ENCODE measurements at regions not wholly inside any gene's neighbourhood (a gene's known extent, or its start where the extent isn't known, plus 50 kb on each side); places are given as distances from the start of the nearest gene placed in this dataset.
"Not testable (repeated sequence)": the region's sequence is repeated elsewhere in the genome, so short reads cannot be mapped to it uniquely, and the experiment has no call there.

- not testable (repeated sequence) for DNase-seq
Observed at GRCh38 chr3:95587641-95588040, 1226.8 kb upstream of the EPHA6 start.

GRCh38 chr3:95588473-95588872, 1225.9 kb upstream of the EPHA6 start:
- no peak for DNase-seq

DNA sequence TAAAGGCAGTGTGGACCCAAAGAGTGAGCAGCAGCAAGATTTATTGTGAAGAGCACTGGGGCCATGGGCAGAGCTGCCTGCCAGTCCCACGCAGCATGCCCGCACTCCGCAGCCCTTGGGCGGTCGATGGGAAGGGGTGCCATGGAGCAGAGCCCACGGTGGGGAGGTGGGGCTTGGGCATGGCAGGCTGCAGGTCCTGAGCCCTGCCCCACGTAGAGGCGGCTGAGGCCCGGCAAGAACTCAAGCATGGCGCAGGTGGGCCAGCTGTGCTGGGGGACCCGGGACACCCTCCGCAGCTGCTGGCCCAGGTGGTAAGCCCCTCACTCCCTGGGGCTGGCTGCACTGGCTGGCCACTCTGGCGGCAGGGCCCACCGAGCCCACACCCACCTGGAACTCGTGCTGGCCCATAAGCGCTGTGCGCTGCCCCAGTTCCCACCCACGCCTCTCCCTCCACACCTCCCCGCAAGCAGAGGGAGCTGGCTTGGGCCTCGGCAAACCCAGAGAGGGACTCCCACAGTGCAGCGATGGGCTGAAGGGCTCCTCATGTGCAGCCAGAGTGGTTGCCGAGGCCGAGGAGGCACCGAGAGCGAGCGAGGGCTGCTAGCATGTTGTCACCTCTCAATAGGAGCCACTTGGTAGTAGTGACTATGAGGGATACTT, 1218.8 kb upstream of the EPHA6 start:
- DNase-seq, result no peak

DNA sequence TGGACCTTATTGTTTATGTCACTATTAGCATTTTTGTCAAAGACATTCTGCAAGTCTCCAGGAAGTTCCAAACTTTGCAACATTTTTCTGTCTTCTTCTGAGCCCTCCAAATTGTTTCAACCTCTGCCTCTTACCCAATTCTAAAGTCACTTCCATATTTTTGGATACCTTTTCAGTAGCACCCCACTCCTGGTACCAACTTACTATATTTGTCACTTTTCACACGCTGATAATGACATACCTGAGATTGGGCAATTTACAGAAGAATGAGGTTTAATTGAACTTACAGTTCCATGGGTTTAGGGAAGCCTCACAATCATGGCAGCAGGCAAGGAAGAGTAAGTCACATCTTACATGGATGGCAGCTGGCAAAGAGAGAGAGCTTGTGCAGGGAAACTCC, 1206.5 kb upstream of the EPHA6 start:
- no peak for DNase-seq

- no peak for DNase-seq
Observed at GRCh38 chr3:95609411-95609810, 1205.0 kb upstream of the EPHA6 start.

DNA sequence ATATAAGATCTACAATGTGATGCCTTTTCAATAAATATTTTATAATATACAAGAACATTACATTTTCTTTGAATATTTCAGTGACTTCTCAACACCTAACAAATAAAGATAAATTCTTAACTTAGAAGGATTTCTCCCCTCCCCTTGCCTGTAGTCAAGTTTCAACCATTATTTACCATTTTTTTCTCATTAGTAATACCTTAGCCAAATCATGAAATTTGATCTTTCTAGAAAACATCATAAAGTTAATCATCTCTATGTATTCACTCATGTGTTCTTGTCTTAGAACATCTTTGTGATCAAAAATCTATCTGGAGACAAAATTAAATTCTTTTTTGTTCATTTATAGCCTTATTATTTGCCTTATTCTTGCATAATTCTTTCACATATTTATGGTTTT, 1201.8 kb upstream of the EPHA6 start:
- no peak for DNase-seq

GRCh38 chr3:95613993-95614392, 1200.4 kb upstream of the EPHA6 start:
- no peak for DNase-seq

DNA sequence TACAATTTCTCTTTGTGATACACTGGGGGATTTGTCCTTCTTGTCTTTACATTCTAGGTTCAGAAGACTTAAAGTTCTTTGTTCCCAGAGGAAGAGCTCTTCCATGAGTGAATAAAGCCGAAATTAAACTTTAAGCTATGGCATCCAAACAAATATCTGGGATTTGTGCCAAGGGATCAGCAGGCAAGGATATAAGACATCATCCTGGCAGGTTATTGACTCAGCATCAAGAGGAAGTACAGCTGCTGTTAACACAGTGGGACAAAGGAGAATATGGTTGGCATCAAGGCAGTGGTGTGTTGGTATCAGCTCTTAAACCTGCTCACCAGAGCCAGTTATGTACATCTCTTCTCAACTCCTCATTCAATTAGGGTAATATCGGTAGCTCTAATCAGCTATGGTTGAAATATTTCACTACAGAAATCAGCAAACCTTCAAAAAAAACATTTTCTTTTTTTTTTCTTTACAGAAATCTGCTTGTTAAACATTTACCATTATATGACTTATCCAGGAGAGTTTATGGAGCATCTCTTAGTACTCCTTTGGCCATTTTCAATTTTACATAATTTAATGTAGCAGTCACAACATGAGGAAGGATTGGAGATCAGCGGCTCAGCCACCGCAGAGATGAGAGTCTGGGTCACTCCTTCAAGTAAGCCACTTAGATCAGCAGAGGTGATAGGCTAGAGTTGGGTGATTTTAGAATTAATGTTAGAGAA, 1198.6 kb upstream of the EPHA6 start:
- DNase-seq, result no peak

DNA sequence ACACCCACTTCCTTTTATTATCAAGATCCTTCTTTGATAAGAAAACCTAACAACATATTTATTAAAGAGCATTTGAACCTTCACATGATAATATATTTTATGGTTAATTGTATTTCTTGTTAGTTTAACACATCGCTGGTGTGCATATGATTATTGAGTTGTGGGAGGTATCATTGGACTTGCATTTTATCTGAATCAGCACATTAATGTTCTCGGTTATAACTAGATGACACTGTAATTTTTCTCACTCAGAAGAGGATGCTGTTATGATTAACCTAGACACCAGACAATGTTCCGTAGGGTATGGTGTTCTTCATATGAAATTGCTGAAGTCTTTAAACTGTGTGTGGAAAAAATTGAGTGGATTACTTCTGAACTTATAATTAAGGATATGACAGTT, 1188.3 kb upstream of the EPHA6 start:
- DNase-seq, result no peak

GRCh38 chr3:95627293-95627692, 1187.1 kb upstream of the EPHA6 start:
- DNase-seq, result no peak

DNA sequence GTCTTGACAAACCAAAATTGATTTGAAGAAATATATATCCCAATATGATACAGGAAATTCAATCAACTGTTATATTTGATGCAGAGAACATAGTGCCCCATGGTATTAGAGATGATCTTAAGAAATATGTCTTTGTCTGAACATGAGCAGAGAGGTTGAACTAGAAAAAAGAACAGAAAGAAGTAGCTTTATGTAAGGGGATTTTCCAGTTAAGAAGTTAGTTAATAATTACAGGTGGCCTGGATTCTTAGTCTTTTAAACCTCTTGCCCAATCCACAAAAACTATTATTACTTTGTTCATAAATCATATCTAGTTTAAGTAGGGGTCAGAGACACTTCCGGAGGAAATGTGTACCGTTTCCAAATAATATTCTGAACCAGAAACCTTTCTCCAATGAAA, 1186.7 kb upstream of the EPHA6 start:
- DNase-seq, result no peak

DNA sequence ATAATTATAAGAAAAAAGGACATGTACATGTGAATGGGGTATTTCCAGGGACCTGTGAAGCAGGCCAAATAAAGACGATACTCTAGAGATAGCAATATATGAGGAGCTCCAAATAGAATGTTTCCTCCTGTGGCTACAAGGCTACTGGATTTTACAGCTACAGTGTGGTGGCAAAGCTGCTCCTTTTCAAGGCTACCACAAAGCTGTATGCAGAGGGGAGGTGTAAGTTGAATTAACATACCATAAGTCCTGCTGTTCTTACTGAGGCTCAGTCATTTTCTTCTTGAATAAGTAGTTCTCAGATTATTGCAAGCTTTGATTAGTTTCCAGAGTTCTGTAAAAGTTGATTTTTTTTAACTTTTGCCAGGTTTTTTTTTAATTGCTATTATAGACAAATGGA, 1184.6 kb upstream of the EPHA6 start:
- DNase-seq, result no peak

DNA sequence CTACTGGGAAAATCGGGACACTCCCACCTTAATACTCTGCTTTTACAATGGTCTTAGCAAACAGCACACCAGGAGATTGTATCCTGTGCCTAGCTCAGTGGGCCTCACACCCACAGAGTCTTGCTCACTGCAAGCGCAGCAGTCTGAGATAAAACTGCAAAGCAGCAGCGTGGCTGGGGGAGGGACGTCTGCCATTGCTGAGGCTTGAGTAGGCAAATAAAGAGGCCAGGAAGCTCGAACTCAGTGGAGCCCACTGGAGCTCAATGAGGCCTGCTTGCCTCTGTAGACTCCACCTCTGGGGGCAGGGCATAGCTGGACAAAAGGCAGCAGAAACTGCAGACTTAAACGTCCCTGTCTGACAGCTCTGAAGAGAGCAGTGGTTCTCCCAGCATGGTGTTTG, 1169.1 kb upstream of the EPHA6 start:
- no peak for DNase-seq

DNA sequence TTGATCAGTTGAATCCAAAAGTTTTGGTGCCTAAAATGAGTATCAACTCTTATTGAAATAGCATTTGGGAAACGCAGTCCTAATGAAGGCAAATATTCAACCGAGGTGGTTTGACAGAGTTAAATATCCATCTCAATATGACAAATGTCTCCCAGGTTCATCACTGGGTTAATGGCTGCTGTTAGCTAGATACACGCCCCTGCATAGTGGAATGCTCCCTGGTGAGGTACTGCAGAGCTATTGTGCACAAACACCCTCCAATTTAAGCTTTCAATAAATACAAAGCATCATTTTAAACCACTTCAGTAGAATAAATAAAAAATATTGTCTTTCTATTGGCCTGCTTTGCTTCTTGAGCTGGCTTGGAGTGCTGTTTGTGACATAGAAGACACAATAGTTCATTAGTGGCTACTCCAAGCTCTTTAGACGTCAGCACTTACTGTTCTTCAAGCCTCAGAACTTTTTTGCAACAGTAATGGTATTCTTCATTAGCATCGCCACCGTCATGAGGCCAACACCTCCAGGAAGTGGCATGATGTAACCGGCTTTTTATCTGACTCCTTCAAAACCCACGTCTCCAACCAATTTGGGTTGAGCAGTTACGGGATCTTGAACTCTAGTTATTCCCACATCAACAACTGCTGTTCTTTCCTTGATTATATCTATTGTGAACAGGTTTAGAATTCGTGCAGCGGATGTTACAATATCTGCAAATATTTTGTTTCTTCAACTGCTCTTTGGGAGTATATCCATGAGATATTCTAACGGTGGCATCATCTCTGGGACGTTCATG, 1159.6 kb upstream of the EPHA6 start:
- no peak for DNase-seq

- DNase-seq, result no peak
Observed at GRCh38 chr3:95655363-95655986, 1158.9 kb upstream of the EPHA6 start.

- no peak for DNase-seq
Observed at GRCh38 chr3:95670765-95671164, 1143.6 kb upstream of the EPHA6 start.

DNA sequence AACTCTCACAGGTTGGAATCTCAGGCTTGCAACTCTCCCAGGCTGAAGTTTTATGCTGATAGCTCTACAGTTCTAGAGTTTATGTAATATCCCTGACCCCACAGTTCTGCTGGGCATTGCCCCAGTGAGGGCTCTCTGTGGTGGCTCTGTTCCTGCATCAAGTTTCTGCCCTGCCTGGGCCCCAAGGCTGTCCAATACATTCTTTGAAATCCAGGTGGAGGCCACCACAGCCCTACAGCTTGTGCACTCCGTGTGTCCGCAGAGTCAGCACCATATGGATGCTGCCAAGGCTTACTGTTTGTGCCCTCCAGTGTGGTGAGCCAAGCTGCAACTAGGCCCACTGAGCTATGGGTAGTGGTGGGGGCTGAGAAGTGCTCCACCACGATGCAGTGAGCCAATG, 1141.2 kb upstream of the EPHA6 start:
- no peak for DNase-seq

GRCh38 chr3:95705786-95706418, 1108.5 kb upstream of the EPHA6 start:
- DNase-seq, result no peak

DNA sequence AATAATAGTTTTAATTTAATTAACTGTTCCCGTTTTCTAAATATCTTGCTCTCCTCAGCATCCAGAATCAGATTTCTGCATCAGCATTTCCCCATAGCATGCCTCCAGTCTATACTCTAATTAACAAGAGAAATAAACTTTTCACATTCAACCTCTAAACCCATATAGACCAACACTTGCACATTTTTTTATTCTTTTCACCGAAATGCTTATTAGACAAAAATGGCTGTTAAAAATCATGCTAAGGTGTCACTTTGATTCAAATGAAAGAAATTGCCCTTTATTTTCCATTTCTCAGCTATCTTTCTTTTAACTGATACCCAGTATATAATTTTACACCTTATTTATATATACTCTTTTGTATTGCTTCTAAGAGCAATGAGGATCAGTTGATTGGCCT, 1107.1 kb upstream of the EPHA6 start:
- no peak for DNase-seq

DNA sequence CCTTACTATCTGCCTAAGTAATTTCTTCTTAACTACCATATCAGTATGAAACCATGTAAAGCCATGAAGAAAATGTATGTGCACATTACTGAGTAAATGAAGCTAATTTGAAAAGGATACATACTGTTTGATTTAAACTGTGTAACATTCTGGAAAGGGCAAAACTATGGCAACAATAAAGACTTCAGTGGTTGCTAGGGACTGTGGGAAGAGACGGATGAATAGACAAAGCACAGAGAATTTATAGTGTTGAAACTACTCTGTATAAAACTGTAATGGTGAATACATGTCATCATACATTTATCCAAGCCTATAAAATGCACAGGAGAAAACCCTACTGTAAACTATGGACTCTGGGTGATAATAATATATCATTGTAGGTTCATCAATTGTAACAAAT, 1103.7 kb upstream of the EPHA6 start:
- DNase-seq, result no peak

GRCh38 chr3:95711789-95712188, 1102.6 kb upstream of the EPHA6 start:
- DNase-seq, result no peak

- no peak for DNase-seq
Observed at GRCh38 chr3:95715128-95715527, 1099.3 kb upstream of the EPHA6 start.

- no peak for DNase-seq
Observed at GRCh38 chr3:95717048-95717447, 1097.3 kb upstream of the EPHA6 start.
